Mucosa of stomach (tissue), 1 donor: ENCODE measurements at regions not wholly inside any gene's neighbourhood (a gene's known extent, or its start where the extent isn't known, plus 50 kb on each side); places are given as distances from the start of the nearest gene placed in this dataset.
"Not testable (repeated sequence)": the region's sequence is repeated elsewhere in the genome, so short reads cannot be mapped to it uniquely, and the experiment has no call there.

Source experiments
- H3K27me3 ChIP-seq: one replicate; pipeline ENCODE4 v1.7.0; 2013; ENCODE audit warnings: mild to moderate bottlenecking, low read length; ENCODE audit not compliant: control insufficient read depth, insufficient read depth
- H3K36me3 ChIP-seq: one replicate; pipeline ENCODE4 v1.7.0; 2013; ENCODE audit warnings: low read length; ENCODE audit not compliant: control insufficient read depth, insufficient read depth
- H3K4me1 ChIP-seq: one replicate; pipeline ENCODE4 v1.7.0; 2013; ENCODE audit warnings: mild to moderate bottlenecking, low read length; ENCODE audit not compliant: control insufficient read depth, insufficient read depth
- H3K4me3 ChIP-seq: one replicate; pipeline ENCODE4 v1.7.0; 2013; ENCODE audit warnings: low read length
- H3K9ac ChIP-seq: one replicate; pipeline ENCODE4 v1.7.0; 2013; ENCODE audit warnings: mild to moderate bottlenecking, low read length, moderate library complexity
- H3K9me3 ChIP-seq: one replicate; pipeline ENCODE4 v1.7.0; 2013; ENCODE audit warnings: mild to moderate bottlenecking, low read length, moderate library complexity; ENCODE audit not compliant: control insufficient read depth
- donor health status: Pancreatic carcinoma.

- not testable (repeated sequence) for H3K9ac ChIP-seq, H3K36me3 ChIP-seq, H3K9me3 ChIP-seq, H3K4me3 ChIP-seq, H3K27me3 ChIP-seq, H3K4me1 ChIP-seq
Observed at GRCh38 chr4:189711956-189712355, 228.7 kb upstream of the FRG1 start.

DNA sequence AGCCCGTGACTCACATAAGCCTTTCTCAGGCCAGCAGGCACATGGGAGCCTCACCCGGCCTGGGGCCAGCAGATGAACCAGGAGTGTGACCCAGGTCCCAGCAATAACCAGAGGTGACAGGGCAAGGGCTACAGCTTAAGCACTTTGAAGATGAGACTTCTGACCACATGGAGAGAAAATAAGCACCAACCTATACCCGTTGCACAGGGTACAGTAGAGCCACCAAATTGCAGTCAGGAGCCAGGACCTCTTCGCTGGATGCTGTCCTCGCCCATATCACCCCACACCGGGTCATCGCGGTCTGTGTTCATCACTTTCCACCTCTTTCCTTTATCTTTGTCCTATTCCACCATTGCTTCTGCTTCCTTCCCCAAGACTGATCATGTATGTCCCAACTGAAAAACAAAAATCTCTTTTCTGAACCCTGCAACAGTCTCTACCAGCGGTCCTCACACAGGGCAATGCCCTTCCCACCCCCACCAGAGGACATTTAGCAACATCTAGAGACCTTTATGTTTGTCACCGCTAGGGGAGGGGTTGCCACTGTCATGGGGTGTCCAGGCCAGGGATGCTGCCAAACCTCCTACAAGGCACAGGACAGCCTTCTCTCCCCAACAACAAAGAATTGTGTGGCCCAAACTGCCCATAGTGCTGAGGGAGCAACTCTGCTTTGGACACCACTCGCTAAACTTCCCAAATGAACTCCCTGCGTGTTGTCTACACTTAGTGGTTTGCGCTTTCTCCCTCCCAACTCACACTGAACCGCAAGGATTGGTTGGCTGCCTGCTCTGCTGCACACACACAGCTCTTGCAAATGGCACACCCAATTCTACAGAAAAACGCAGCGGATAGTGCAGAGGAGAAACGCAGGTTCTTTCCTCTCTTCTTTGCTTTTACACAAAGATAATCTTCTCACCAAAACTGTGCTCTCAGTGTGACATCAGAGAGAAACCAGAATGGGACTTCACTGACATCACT lies 219.4 kb upstream of the FRG1 start:
- H3K9ac ChIP-seq, H3K4me1 ChIP-seq, H3K36me3 ChIP-seq, H3K27me3 ChIP-seq, H3K4me3 ChIP-seq, H3K9me3 ChIP-seq: not testable (repeated sequence)

- not testable (repeated sequence) for H3K27me3 ChIP-seq, H3K4me1 ChIP-seq, H3K9me3 ChIP-seq, H3K36me3 ChIP-seq, H3K4me3 ChIP-seq, H3K9ac ChIP-seq
Observed at GRCh38 chr4:189722324-189723003, 218.2 kb upstream of the FRG1 start.

DNA sequence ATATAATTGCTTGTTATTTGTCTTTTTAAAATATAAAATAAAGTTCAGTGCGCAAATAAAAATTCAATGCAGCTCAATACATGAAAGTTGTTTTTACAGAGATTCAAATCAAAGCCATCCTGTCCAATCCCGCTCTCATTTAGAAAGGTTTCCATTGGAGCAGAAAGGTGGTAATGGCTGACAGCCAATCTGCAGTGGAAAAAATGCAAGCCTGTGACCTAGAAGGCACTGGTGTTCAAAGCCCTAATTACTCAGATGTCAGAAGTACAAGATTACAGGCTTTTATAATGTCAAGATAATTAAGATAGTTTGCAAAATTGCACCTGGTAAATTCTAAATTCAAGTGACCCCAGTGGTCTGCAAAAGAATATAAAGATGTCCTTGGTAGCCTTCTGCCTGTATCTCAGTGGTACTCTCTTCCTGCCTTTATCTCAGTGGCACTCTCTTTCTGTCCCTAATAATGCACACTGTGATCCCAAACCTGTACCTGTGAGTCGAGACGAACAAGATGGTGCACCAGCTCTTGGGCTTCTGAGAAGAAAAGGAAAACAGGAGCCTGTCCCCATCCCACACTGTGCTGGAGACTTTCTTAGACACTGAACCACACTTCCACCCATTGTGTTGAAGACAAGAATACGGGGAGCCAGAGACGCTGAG lies 212.6 kb upstream of the FRG1 start:
- not testable (repeated sequence) for H3K4me3 ChIP-seq, H3K9me3 ChIP-seq, H3K36me3 ChIP-seq, H3K9ac ChIP-seq, H3K4me1 ChIP-seq, H3K27me3 ChIP-seq

DNA sequence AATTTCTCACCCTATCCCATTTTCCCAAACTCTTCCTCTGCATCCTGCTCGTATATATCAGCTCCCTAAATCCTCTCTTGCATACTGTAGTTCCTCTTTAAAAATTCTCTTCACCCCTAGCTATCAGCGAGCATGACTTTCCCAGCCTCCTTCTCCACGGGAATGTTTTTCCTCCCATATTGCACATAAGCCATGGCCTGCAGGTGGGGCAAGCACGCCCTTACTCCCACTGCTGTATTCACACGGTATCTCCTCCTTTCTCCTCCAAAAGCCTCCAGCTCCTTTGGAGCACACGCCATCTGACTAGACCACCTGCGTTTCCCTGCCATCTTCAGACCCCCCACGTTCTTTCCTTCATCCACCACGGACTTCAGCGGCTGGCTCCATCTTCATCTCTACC lies 208.7 kb upstream of the FRG1 start:
- not testable (repeated sequence) for H3K4me1 ChIP-seq, H3K36me3 ChIP-seq, H3K4me3 ChIP-seq, H3K9me3 ChIP-seq, H3K9ac ChIP-seq, H3K27me3 ChIP-seq

- not testable (repeated sequence) for H3K36me3 ChIP-seq, H3K9me3 ChIP-seq, H3K27me3 ChIP-seq, H3K9ac ChIP-seq, H3K4me1 ChIP-seq, H3K4me3 ChIP-seq
Observed at GRCh38 chr4:189733507-189733906, 207.2 kb upstream of the FRG1 start.

- H3K4me3 ChIP-seq, H3K9ac ChIP-seq, H3K36me3 ChIP-seq, H3K9me3 ChIP-seq, H3K4me1 ChIP-seq, H3K27me3 ChIP-seq: not testable (repeated sequence)
Observed at GRCh38 chr4:189734648-189735267, 205.9 kb upstream of the FRG1 start.

- H3K4me3 ChIP-seq, H3K36me3 ChIP-seq, H3K9ac ChIP-seq, H3K27me3 ChIP-seq, H3K4me1 ChIP-seq, H3K9me3 ChIP-seq: not testable (repeated sequence)
Observed at GRCh38 chr4:189736656-189737055, 204.0 kb upstream of the FRG1 start.

DNA sequence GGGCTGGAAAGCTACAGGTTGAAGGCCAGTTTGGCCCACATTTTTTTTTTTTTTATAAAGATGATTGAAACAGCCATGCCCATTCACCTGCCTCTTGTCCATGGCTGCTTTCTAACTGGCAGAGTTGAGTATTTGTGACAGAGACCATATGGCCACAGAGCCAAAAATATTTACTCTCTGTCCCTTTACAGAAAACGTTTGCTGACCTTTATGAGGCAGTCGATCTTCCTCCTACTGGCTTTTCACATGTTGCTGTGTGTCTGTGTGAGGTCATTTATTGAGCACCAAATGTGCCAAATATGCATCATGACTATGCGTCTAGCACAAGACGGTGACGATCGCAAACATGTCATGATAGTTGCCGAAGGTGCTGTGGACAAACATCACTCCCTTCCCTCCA lies 200.6 kb upstream of the FRG1 start:
- H3K4me3 ChIP-seq, H3K9ac ChIP-seq, H3K4me1 ChIP-seq, H3K36me3 ChIP-seq, H3K27me3 ChIP-seq, H3K9me3 ChIP-seq: not testable (repeated sequence)

DNA sequence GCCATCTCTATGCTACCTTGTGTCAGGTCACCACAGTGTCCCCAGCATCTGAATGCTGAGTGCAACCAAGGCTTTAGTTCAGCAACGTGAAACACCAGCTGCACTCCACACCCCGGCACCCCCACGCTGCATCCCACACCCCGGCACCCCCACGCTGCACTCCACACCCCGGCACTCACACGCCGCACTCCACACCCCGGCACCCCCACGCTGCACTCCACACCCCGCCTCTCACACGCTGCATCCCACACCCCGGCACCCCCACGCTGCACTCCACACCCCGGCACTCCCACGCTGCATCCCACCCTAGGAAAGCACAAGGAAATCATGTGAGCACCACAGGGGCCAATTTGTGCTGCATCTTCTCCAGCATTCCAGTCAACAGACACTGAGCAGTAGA lies 199.8 kb upstream of the FRG1 start:
- Histone ChIP-seq H3K9me3 (no peaks in the 10 kb centered on the region), H3K4me3 (no peak overlapping the region), H3K4me1 (no peaks in the 10 kb centered on the region), H3K36me3 (no peaks in the 10 kb centered on the region), H3K9ac (no peak overlapping the region), H3K27me3 (no peaks in the 10 kb centered on the region)

DNA sequence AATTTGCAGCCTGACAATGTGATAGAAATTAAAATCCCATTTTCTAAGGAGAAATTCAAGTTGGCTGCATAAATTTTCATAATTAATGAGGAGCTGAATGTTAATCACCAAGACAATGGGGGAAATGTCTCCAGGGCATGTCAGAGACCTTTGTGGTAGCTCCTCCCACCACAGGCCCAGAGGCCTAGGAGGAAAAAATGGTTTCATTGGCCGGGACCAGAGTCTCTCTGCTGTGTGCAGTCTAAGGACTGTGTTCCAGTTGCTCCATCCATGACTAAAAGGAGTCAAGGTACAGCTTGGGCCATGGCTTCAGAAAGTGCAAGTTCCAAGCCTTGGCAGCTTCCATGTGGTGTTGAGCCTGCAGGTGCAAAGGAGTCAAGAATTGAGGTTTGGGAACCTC lies 187.6 kb upstream of the FRG1 start:
- H3K4me3 ChIP-seq, H3K27me3 ChIP-seq, H3K9ac ChIP-seq, H3K36me3 ChIP-seq, H3K9me3 ChIP-seq, H3K4me1 ChIP-seq: not testable (repeated sequence)

DNA sequence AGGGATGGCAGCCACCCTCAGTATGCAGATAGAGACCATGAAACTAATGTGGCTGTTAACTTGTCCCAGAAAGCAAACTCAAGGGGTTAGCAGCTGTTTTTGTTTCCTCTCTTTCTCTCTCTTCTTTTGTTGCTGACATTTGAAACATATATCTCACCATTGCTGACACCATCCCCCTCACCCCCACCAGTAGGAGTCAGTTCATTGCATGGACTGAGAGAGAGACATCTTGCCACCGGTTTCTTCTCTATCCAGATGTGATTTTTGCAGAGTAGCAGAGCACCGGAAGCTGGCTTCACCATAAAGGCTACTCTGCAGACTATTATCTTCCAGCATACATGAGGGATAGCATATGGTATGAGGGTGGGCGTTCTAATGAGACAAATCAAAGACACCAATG lies 177.1 kb upstream of the FRG1 start:
- Histone ChIP-seq H3K4me3 (no peak overlapping the region), H3K4me1 (no peaks in the 10 kb centered on the region), H3K27me3 (no peaks in the 10 kb centered on the region), H3K9me3 (no peaks in the 10 kb centered on the region), H3K36me3 (no peaks in the 10 kb centered on the region), H3K9ac (no peak overlapping the region)
